WERI-Rb-1 (cell line): ENCODE measurements at regions not wholly inside any gene's neighbourhood (a gene's known extent, or its start where the extent isn't known, plus 50 kb on each side); places are given as distances from the start of the nearest gene placed in this dataset.

ENCODE experiments used
- DNase-seq: peaks from one replicate; pipeline ENCODE4 v3.0.0-alpha.2; 2020
- H3K27ac ChIP-seq: fragments of 250-450 bp; sonication (Bioruptor Pico); 2 replicates; pipeline ENCODE4 v1.5.1; 2020; ENCODE audit warnings: mild to moderate bottlenecking, moderate library complexity
- H3K27me3 ChIP-seq: fragments of 250-450 bp; sonication (Bioruptor Pico); 2 replicates; pipeline ENCODE4 v1.5.1; 2021; ENCODE audit warnings: mild to moderate bottlenecking, low read depth, moderate library complexity; ENCODE audit not compliant: insufficient read depth, severe bottlenecking
- H3K36me3 ChIP-seq: fragments of 250-450 bp; sonication (Bioruptor Pico); 2 replicates; pipeline ENCODE4 v1.5.1; 2020; ENCODE audit warnings: mild to moderate bottlenecking, moderate library complexity
- H3K4me3 ChIP-seq: 2 replicates; pipeline ENCODE4 v1.5.1; 2011; ENCODE audit warnings: low read depth, mild to moderate bottlenecking, control low read depth, low read length
- H3K9me3 ChIP-seq: fragments of 250-450 bp; sonication (Bioruptor Pico); 2 replicates; pipeline ENCODE4 v1.5.1; 2021; ENCODE audit warnings: mild to moderate bottlenecking, moderate library complexity; ENCODE audit not compliant: severe bottlenecking
- CTCF ChIP-seq: IDR thresholded peaks from 2 replicates; pipeline ENCODE4 v1.5.1; 2011; ENCODE audit warnings: low read depth, mild to moderate bottlenecking, control low read depth, inconsistent platforms, low read length

DNA sequence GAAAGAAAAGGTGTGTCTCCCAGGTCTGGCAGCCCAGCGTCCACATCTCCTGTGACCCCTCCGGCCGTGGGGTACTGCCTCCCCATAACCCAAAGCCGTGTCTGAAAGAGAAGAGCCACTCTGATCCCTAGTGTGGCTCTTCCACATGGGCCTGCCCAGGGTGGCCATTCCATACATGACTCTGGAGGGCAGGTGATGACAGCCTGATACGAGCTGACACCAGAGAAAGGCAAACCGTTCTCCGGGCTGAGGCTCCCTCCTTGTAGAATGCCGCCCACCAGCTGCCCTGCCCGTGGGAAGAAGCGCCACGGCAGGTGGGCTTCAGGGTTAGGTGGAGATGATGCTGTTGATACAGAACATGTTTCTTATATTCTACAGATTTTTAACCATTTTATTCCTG lies 451.6 kb upstream of the SALL3 start:
- no peaks in the 10 kb centered on the region for H3K36me3 ChIP-seq
- DNase-seq: no peak
- H3K4me3 ChIP-seq: peak overlapping the region; percentile 58
- H3K27ac ChIP-seq: peak overlapping the region; percentile 16; the same call in 1 of the 2 replicates
- H3K9me3 ChIP-seq: no peaks in the 10 kb centered on the region
- no peaks in the 10 kb centered on the region for H3K27me3 ChIP-seq
- TF ChIP-seq CTCF: no peak

- peak; percentile 66 for DNase-seq
- Histone ChIP-seq H3K36me3 (no peaks in the 10 kb centered on the region), H3K27ac (peak overlapping the region; percentile 20; the same call in 1 of the 2 replicates), H3K4me3 (peak overlapping the region; percentile 58), H3K27me3 (no peaks in the 10 kb centered on the region), H3K9me3 (no peaks in the 10 kb centered on the region)
- TF ChIP-seq CTCF: no peak
Measured at GRCh38 chr18:78528411-78529258, 451.0 kb upstream of the SALL3 start.

- H3K9me3 ChIP-seq: no peaks in the 10 kb centered on the region
- H3K36me3 ChIP-seq: no peaks in the 10 kb centered on the region
- no peaks in the 10 kb centered on the region for H3K27me3 ChIP-seq
- no peak for TF ChIP-seq CTCF
- DNase-seq: no peak
- no peak overlapping the region for H3K27ac ChIP-seq
- no peak overlapping the region for H3K4me3 ChIP-seq
Measured at GRCh38 chr18:78531637-78532036, 448.0 kb upstream of the SALL3 start.

DNA sequence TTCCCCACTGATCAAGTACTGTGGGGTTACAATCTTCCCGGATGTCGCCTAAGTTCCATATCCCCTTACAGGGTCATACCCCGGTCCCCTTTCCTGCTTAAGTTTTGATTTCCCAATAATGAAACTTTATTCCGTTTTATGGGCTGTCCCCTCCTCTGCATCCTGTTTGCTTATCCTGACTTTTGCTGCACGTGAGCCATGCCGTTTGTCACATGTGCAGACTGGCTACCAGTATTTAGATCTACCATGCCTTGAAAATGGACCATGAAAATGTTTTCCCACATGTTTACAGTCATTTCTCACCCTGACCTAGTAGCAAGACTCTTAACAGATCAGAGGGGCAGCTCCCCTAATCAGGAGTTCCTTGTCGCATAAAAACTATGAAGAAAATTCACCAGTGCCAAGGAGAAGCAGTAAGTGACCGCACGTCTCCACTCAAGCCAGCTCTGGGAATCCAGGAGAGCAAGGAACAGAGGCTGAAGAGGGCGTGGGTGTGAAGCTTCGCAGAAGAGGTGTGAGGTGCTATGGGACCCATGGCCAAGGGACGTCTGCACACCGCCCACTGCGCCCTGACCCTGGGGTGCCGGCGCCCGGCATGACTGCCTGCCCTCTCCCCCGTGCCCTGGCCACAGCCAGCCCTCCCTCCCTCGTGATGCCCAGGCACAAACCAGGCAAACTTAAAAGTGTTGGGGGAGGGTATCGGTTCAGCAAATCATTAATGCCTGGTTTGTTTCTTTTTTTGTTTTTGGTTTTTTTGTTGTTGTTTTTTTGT lies 440.8 kb upstream of the SALL3 start:
- Histone ChIP-seq H3K27me3 (no peaks in the 10 kb centered on the region), H3K36me3 (no peaks in the 10 kb centered on the region), H3K27ac (no peak overlapping the region), H3K4me3 (no peak overlapping the region), H3K9me3 (no peaks in the 10 kb centered on the region)
- TF ChIP-seq CTCF: no peak
- DNase-seq: no peak

DNA sequence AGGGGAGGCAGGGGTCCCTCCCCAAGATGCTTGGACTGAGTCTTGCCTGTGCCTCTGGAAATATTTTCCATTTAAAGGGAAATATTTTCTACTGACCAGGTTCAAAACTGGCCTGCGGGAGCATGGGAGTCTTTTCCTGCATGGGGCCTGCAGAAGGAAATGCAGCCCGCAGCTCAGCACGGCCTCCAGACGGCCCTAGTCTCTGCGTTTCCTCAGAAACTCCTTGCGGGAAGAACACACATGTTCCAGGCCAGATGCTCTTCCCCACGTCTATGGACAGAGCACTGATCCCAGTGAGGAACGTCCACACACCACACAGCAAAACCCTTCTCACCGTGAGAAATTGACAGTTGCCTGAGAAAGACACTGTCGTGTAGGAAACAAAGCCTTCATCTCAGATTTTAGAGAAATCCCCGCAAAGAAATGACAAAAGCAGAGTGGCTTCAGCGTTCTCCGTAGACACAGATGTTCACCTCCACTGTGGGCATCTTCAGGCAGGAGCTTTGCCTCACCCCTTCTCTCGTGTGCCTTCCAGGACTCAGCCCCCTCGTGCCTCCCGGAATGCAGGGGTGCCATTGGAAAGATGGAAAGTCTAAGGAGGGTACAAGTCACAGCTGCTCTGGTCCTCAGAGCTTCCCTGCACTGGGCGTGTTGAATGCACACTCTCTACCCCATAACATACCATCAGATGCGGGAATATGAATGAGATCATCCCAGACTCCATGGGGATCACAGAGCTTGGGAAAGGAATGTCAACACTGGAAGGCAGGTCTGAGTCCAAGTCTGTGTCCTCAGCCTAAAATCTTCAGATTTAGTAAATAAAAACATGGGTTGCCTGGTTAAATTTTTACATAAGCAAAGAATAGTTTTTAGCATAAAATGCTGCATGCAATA lies 438.7 kb upstream of the SALL3 start:
- no peak for TF ChIP-seq CTCF
- Histone ChIP-seq H3K9me3 (no peaks in the 10 kb centered on the region), H3K27me3 (no peaks in the 10 kb centered on the region), H3K36me3 (no peaks in the 10 kb centered on the region), H3K4me3 (no peak overlapping the region), H3K27ac (no peak overlapping the region)
- no peak for DNase-seq
